GM12878 (cell line): ENCODE measurements at regions not wholly inside any gene's neighbourhood (a gene's known extent, or its start where the extent isn't known, plus 50 kb on each side); places are given as distances from the start of the nearest gene placed in this dataset.

ENCODE experiments used
- ATAC-seq: fragments of 200-7000 bp; cut with Tn5 transposase; 3 replicates; pipeline ENCODE4 v1.9.1; 2020; ENCODE audit warnings: mild to moderate bottlenecking, moderate library complexity
- BruUV-seq: library from RNA; stranded (reverse); fragments of 400-500 nt; replicated peaks from 2 replicates; lab custom pipeline; 2021; lab: Mats Ljungman, UMichigan
- CTCF ChIA-PET: fragments of 300-600 bp; sonication (Branson Sonifier 250); formaldehyde crosslinking; extraction: SDS; loops from one replicate; lab custom pipeline; 2021; ENCODE audit warnings: inconsistent platforms; lab: Yijun Ruan, JAX
- POLR2A ChIA-PET: fragments of 350-600 bp; formaldehyde crosslinking; extraction: SDS; loops from one replicate; lab custom pipeline; 2021; ENCODE audit warnings: inconsistent platforms; lab: Charles Lee
- RAD21 ChIA-PET: fragments of 300-600 bp; sonication (Branson Sonifier 250); formaldehyde crosslinking; loops from one replicate; lab custom pipeline; 2023; ENCODE audit warnings: antibody characterized with exemption; ENCODE audit not compliant: unreplicated experiment; lab: Charles Lee
- SMC1A ChIA-PET: fragments of 300-600 bp; sonication (Branson Sonifier 250); formaldehyde crosslinking; loops from one replicate; lab custom pipeline; 2023; ENCODE audit not compliant: unreplicated experiment, uncharacterized antibody; lab: Charles Lee
- DNase-seq: peaks from one replicate; pipeline ENCODE4 v3.0.0-alpha.2; 2011; ENCODE audit warnings: low read depth, low spot score
- FAIRE-seq: peaks from 3 replicates; lab custom pipeline; 2011; peaks lifted over from hg19 to GRCh38; lab: Jason Lieb, UNC
- H2AFZ ChIP-seq: 2 replicates; pipeline ENCODE4 v1.6.0; 2011; ENCODE audit warnings: low read depth, low read length, control low read depth; ENCODE audit not compliant: control insufficient read depth
- H3K27ac ChIP-seq: 2 replicates; pipeline ENCODE4 v1.5.1; 2011; ENCODE audit warnings: control low read depth; ENCODE audit not compliant: control insufficient read depth, insufficient read depth
- H3K27me3 ChIP-seq, 2 experiments: replicated peaks in 1 of 2; 2 replicates each; pipeline versions ENCODE4 v1.6.0 to v1.6.1; 2011; ENCODE audit warnings: low read length in 1 of 2; ENCODE audit not compliant: control insufficient read depth in 2 of 2, insufficient read depth in 2 of 2
- H3K36me3 ChIP-seq, 2 experiments: 2 replicates each; pipeline ENCODE4 v1.5.1; 2011; ENCODE audit warnings: low read length in 1 of 2; ENCODE audit not compliant: control insufficient read depth in 2 of 2, insufficient read depth in 2 of 2
- H3K4me1 ChIP-seq: 2 replicates; pipeline ENCODE4 v1.6.1; 2011; ENCODE audit warnings: mild to moderate bottlenecking, low read length, moderate library complexity, mixed read lengths; ENCODE audit not compliant: control insufficient read depth, insufficient read depth
- H3K4me2 ChIP-seq: 2 replicates; pipeline ENCODE4 v1.6.0; 2011; ENCODE audit warnings: control low read depth; ENCODE audit not compliant: control insufficient read depth, insufficient read depth
- H3K4me3 ChIP-seq: fragments of 200-600 bp; sonication (generic); 2 replicates; pipeline ENCODE4 v1.5.1; 2016
- H3K79me2 ChIP-seq: 2 replicates; pipeline ENCODE4 v1.6.0; 2011; ENCODE audit warnings: low read length; ENCODE audit not compliant: control insufficient read depth, insufficient read depth
- H3K9ac ChIP-seq: 2 replicates; pipeline ENCODE4 v1.8.0; 2011; ENCODE audit warnings: low read length, control low read depth, mixed read lengths; ENCODE audit not compliant: control insufficient read depth, insufficient read depth
- H3K9me3 ChIP-seq: replicated peaks from 3 replicates; pipeline ENCODE4 v1.5.1; 2011; ENCODE audit warnings: mild to moderate bottlenecking, low read length; ENCODE audit not compliant: control insufficient read depth, insufficient read depth
- H4K20me1 ChIP-seq: 2 replicates; pipeline ENCODE4 v1.6.0; 2011; ENCODE audit not compliant: control insufficient read depth, insufficient read depth
- CBFB ChIP-seq: IDR thresholded peaks from 2 replicates; pipeline ENCODE4 v1.6.1; 2016; ENCODE audit warnings: antibody characterized with exemption, low read depth
- IKZF1 ChIP-seq: fragments of 450-650 bp; conservative IDR thresholded peaks from 2 replicates; pipeline ENCODE4 v1.6.1; 2017; ENCODE audit warnings: antibody characterized with exemption, mild to moderate bottlenecking
- IRF4 ChIP-seq: IDR thresholded peaks from 2 replicates; pipeline ENCODE4 v1.6.1; 2011; ENCODE audit warnings: low read depth, low read length
- MYC ChIP-seq: IDR thresholded peaks from 2 replicates; pipeline ENCODE4 v1.6.1; 2011; ENCODE audit warnings: mild to moderate bottlenecking, low read length, moderate library complexity, inconsistent platforms; ENCODE audit not compliant: insufficient read depth, insufficient replicate concordance, insufficient read length, severe bottlenecking
- ZNF622 ChIP-seq: fragments of 450-650 bp; IDR thresholded peaks from 2 replicates; pipeline ENCODE4 v1.6.1; 2017; ENCODE audit warnings: mild to moderate bottlenecking, inconsistent platforms
- WGBS: methylation state at CpG from one replicate; pipeline ENCODE4 v1.1.6; 2016; ENCODE audit warnings: low lambda C conversion rate; ENCODE audit not compliant: insufficient replicate concordance, insufficient coverage; ENCODE audit errors: missing lambda C conversion rate; 5-methylcytosine and 5-hydroxymethylcytosine counted together
- in situ Hi-C: fragments of 300-500 bp; cut with MboI; formaldehyde crosslinking; loops from 9 replicates; pipeline ENCODE4 v1.14.3; 2018; ENCODE audit warnings: mixed read lengths
- intact Hi-C: fragments of 100-400 bp; cut with micrococcal nuclease; formaldehyde crosslinking; loops from one replicate; pipeline ENCODE4 v1.14.2; 2022; ENCODE audit not compliant: unreplicated experiment
- TF ChIP-seq, protein P1 (sequence below): fragments of 450-650 bp; IDR thresholded peaks from 2 replicates; pipeline ENCODE4 v1.6.1; 2016; ENCODE audit warnings: mild to moderate bottlenecking
- TF ChIP-seq, protein P2 (sequence below): fragments of 450-650 bp; IDR thresholded peaks from 2 replicates; pipeline ENCODE4 v1.6.1; 2017; ENCODE audit warnings: low read depth, mild to moderate bottlenecking, moderate library complexity

DNA sequence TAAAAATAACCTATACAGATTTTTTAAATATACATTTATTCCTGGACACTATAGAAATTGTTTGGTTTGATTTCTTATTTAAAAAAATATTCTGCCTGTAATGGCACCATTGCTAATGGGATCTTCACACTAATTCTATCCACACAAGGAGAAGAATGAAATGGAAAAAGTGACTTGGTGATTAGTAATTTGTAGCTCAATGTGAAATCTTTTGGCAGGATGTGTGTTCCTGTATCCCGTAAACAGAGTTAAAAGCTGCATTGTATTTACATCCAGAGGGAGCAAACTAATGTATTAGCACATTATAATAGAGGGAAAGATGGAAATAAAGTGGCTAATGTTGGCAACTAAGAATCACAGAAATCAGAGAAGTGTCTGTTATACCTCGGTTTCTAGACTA is 1455.3 kb upstream of the FLRT2 start:
- no peaks in the 10 kb centered on the region for H4K20me1 ChIP-seq
- ChIA-PET SMC1A (interaction anchor here (1.3 kb wide), 1 partner anchor 13 kb away, joined by 4 read pairs; no protein-coding TSS in a partner anchor), CTCF (no interaction called here), POLR2A (no interaction called here), RAD21 (interaction anchor here (0.7 kb wide), 1 partner anchor 229 kb away, joined by 3 read pairs; no protein-coding TSS in a partner anchor)
- no peak overlapping the region for H3K9ac ChIP-seq
- TF ChIP-seq IKZF1: no peak
- no peak for TF ChIP-seq MYC
- no peak for TF ChIP-seq ZNF622
- TF ChIP-seq CBFB: no peak
- TF ChIP-seq, protein P1, sequence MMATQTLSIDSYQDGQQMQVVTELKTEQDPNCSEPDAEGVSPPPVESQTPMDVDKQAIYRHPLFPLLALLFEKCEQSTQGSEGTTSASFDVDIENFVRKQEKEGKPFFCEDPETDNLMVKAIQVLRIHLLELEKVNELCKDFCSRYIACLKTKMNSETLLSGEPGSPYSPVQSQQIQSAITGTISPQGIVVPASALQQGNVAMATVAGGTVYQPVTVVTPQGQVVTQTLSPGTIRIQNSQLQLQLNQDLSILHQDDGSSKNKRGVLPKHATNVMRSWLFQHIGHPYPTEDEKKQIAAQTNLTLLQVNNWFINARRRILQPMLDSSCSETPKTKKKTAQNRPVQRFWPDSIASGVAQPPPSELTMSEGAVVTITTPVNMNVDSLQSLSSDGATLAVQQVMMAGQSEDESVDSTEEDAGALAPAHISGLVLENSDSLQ: no peak
- TF ChIP-seq IRF4: no peak
- TF ChIP-seq, protein P2, sequence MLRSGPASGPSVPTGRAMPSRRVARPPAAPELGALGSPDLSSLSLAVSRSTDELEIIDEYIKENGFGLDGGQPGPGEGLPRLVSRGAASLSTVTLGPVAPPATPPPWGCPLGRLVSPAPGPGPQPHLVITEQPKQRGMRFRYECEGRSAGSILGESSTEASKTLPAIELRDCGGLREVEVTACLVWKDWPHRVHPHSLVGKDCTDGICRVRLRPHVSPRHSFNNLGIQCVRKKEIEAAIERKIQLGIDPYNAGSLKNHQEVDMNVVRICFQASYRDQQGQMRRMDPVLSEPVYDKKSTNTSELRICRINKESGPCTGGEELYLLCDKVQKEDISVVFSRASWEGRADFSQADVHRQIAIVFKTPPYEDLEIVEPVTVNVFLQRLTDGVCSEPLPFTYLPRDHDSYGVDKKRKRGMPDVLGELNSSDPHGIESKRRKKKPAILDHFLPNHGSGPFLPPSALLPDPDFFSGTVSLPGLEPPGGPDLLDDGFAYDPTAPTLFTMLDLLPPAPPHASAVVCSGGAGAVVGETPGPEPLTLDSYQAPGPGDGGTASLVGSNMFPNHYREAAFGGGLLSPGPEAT: no peak
- in situ Hi-C loops (no loop called here), intact Hi-C loops (no loop called here)
- H3K4me3 ChIP-seq: no peak overlapping the region
- H3K27ac ChIP-seq: no peak overlapping the region
- BruUV-seq: no TSS peak
- H2AFZ ChIP-seq: no peak overlapping the region
- ATAC-seq (no peak), DNase-seq (no peak), FAIRE-seq (no peak)
- no peaks in the 10 kb centered on the region for H3K79me2 ChIP-seq
- no peaks in the 10 kb centered on the region for H3K36me3 ChIP-seq
- no peak overlapping the region for H3K4me2 ChIP-seq
- H3K4me1 ChIP-seq: no peaks in the 10 kb centered on the region
- H3K9me3 ChIP-seq: no peaks in the 10 kb centered on the region
- H3K27me3 ChIP-seq: no peaks in the 10 kb centered on the region
- WGBS: 0% methylated on average over 2 of the region's 2 CpGs
